GM12874 (cell line): ENCODE measurements at regions not wholly inside any gene's neighbourhood (a gene's known extent, or its start where the extent isn't known, plus 50 kb on each side); places are given as distances from the start of the nearest gene placed in this dataset.

Source experiments
- TF ChIP-seq, protein P1 (sequence below): IDR thresholded peaks from 2 replicates; pipeline ENCODE4 v1.5.1; 2011; ENCODE audit warnings: low read depth, mild to moderate bottlenecking, control low read depth, low read length, moderate library complexity; ENCODE audit not compliant: insufficient read depth

DNA sequence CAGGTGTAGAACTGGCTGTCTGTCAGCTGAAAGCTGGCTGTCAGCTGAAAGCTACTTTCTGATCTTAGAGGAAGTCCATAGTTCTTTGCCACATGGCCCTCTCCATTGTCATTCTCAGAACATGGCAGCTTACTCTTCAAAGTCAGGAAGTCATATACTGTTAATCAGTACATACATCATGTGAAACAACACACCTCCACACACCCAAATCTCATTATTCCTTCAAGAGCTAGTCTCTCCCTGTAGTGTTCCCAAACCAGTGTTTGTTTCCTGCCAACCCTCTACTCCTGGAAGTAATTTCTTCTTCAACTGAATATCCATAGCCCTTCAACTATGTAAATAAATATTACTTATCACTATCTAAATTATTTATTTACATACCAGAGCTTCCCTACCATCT, 58.9 kb downstream of the OR5AK2 start:
- TF ChIP-seq, protein P1, sequence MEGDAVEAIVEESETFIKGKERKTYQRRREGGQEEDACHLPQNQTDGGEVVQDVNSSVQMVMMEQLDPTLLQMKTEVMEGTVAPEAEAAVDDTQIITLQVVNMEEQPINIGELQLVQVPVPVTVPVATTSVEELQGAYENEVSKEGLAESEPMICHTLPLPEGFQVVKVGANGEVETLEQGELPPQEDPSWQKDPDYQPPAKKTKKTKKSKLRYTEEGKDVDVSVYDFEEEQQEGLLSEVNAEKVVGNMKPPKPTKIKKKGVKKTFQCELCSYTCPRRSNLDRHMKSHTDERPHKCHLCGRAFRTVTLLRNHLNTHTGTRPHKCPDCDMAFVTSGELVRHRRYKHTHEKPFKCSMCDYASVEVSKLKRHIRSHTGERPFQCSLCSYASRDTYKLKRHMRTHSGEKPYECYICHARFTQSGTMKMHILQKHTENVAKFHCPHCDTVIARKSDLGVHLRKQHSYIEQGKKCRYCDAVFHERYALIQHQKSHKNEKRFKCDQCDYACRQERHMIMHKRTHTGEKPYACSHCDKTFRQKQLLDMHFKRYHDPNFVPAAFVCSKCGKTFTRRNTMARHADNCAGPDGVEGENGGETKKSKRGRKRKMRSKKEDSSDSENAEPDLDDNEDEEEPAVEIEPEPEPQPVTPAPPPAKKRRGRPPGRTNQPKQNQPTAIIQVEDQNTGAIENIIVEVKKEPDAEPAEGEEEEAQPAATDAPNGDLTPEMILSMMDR, result no peak

DNA sequence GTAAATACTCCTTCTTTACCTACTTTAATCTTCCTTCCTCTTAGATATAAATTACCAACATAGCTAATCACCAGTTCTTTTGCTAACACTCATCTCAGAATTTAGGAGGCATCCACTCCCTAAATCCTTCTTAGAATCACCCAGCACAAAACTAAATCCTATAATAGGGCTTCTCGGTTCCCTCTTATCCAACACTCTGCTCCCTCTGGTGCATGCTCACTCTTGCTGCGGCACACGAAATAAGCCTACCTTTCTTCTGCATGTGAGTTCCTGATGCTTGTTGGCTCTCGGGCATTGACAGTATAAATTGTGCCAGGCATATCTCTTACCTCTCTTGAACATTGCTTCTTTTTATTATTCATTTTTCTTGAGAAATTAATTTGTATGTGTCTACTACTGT, 61.0 kb downstream of the OR5AK2 start:
- TF ChIP-seq, protein P1, result no peak

DNA sequence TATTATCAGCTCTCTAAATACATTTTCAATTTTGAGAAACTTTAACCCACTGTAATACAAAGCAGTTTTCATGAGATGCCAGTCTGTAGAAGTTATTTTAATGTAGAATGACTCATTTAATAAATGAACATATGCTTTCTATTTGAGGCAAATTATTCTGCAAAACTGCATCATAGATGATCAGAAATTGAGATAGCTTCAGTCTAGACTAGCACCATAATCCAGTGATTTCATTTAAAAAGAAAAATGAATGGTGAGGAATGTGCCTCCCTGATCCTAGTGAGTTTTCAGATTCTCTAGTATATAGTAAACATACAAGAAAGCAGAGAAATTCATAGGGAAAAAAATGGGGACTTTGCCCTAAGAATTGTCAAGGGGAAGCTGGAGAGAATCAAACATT, 66.1 kb downstream of the OR5AK2 start:
- TF ChIP-seq, protein P1, result no peak

DNA sequence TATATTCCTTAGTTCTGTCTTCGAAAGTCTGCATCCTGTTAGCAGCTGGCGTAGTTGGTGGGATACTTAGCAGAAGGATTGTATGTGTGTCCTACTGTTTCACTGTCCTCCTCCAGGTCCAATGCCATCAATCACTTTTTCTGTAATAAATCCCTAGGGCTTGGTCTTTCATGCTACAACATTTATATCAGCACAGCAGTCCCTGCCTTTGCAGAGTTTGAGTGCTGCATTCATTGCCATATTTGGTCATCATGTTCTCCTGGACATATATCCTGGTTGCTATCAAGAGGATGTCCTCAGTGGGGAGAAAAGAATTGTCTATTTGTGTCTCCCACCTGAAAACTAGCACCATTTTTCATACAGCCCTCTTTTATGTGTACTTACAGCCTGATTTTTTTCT, 67.0 kb downstream of the OR5AK2 start:
- TF ChIP-seq, protein P1, result no peak

DNA sequence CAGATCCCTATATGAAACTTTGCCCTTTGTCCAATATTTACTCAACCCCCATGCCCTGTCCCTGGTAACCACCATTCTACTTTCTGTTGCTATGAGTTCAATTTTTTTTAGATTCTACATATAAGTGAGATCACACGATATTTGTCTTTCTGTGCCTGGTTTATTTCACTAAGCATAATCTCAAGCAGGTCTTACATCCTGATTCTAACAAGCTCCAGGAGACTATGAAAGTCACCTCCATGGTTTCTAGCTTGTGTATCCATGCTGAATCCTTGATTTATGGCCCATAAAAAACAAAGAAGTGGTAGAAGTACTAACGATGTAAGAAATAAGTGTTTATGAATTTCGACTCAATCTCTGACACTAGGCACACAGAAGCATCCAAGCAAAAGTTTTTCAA, 68.0 kb downstream of the OR5AK2 start:
- TF ChIP-seq, protein P1, result no peak

DNA sequence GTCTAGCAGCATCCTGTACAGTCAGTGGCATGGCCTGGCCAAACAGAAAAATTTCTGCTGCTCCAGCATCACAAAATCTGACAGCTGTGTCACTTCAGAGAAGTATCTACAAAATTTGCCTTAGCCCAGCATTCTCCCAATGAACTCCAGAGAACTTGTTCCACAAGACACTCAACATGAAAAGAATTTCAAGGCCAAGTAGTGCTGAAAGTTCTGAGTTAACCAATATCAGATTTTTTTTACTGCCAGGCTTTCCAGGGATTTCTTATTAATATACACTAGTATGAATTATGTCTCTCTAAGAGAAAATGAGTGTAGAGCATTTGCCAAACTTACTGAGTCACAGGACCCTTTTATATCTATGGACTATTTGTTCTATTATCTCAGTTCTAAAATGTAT, 68.8 kb downstream of the OR5AK2 start:
- TF ChIP-seq, protein P1, result no peak

DNA sequence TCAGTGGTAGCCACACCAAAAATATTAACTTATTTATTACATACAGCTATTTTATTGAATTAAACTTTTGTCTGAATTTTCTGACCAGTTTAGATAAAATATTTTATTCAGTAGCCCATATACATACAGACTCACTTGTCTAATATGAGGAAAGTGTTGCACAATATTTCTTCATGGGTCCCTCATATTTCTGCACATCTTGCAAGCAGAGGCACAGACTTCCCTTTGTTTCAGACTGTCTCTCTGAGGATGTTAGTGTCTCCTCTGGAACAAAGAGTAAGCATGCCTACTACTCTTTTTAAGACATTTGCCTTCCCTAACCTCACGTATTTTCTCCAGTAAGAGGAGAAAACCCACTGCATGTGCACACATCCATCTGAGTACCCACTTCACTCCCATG, 81.2 kb downstream of the OR5AK2 start:
- TF ChIP-seq, protein P1, result no peak

DNA sequence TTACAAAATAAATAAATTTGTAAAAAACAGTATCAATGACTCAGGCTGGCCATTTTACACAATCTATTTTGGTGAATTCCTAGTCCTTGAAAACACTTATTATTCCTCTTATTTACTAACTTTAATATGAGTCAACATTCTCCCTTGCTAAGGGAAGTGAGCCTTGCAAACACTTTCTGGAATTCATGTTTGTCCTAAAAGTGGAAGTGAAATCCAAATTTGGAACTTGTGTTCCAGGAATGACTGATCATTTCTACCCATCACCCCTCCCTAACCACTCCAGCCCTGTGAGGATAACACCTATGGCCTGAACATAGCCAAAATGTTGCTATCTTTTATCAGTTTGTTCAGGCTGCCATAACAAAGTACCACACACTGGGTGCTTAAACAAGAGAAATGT, 83.1 kb downstream of the OR5AK2 start:
- TF ChIP-seq, protein P1, result no peak
